ENCODE measurements at regions not wholly inside any gene's neighbourhood (a gene's known extent, or its start where the extent isn't known, plus 50 kb on each side); places are given as distances from the start of the nearest gene placed in this dataset.
A peak's percentile ranks its signal among the peaks of the same experiment; 100 is the strongest.

GRCh38 chr14:58942516-58942915 is 246.0 kb upstream of the DAAM1 start:
- DNase-seq, result no peak

- DNase-seq, result peak in 10 of 58 donors; percentile 2 to 43 (median 11)
Observed at GRCh38 chr14:58944343-58944967, 244.0 kb upstream of the DAAM1 start.

GRCh38 chr14:58944968-58945356 is 243.5 kb upstream of the DAAM1 start:
- DNase-seq, result no peak

DNA sequence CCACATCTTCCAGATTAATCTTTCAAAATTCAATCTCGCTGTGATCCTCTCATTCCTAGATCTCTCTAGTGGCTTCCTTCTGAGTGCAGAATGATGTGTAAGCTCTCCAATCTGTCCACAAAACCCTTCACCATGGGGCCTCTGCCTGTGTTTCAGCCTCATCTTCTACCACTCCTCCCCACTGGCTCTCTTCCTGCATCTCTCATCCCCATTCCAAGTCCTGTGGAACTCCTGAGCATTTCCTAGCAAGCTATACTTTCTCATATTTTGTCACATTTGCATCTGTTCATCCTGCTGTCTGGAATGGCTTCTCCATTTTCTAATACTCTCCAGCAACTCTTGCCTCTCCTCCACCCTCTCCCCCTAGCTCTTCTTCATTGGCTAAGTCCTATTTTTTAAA is 242.0 kb upstream of the DAAM1 start:
- DNase-seq, result peak in 1 of 58 donors; percentile 20

DNA sequence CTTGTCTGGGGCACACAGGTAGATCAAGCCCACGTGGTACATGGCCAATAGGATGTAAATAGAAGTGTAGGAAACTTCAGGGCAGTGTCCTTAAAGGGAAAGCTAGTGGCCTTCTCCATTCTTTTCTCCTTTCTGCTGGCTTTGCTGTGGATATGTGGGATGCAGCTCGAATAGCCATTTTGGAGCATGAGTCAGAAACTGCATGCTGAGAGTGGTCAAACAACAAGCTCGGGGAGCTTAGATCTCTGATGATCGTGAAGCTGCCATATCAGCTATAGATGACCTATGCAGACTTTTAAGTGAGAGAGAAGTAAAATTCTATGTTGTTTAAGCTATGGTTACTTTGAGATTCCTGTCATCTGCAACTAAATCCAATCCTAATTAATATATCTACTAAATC is 241.3 kb upstream of the DAAM1 start:
- no peak for DNase-seq

GRCh38 chr14:58947814-58948445 is 240.5 kb upstream of the DAAM1 start:
- DNase-seq, result peak in 11 of 58 donors; percentile 7 to 38 (median 18)

- no peak for DNase-seq
Observed at GRCh38 chr14:58950555-58950954, 237.9 kb upstream of the DAAM1 start.

DNA sequence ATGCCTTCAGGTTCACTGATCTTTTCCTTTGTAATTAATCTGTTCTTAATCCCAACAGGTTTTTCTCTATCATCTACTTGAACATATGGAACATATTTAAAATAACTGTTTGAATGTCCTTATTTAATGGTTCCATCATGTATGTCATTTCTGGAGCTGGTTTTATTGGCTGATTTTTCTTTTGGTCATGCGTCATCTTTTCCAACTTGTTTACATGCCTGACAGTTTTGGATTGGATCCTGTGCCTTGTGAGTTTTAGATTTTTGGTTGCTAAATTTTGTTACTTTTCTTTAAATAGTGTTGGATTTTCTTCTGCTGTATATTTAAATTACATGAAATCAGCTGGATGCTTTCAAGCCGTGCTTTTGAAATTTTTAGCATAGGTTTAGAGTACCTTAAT is 237.3 kb upstream of the DAAM1 start:
- no peak for DNase-seq

DNA sequence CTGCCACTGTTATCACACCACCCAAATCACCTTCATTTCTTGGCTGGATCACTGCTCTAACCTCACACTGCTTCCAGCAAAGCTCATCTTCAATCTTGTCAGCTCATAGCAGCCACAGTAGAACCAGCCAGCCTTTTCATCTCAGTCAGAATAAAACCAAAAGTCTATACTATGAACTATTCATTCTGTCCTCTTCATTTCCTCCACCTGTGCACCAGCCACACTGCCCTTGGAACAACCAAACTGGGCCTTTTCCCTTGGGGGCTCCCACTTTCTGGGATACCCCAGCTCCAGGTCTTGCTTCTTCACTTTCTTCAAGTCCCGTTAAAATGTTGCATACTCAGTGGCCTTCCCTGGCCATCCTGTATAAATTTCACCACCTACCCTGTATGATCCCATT is 234.4 kb upstream of the DAAM1 start:
- no peak for DNase-seq

GRCh38 chr14:58954901-58955861 is 233.3 kb upstream of the DAAM1 start:
- DNase-seq, result no peak

DNA sequence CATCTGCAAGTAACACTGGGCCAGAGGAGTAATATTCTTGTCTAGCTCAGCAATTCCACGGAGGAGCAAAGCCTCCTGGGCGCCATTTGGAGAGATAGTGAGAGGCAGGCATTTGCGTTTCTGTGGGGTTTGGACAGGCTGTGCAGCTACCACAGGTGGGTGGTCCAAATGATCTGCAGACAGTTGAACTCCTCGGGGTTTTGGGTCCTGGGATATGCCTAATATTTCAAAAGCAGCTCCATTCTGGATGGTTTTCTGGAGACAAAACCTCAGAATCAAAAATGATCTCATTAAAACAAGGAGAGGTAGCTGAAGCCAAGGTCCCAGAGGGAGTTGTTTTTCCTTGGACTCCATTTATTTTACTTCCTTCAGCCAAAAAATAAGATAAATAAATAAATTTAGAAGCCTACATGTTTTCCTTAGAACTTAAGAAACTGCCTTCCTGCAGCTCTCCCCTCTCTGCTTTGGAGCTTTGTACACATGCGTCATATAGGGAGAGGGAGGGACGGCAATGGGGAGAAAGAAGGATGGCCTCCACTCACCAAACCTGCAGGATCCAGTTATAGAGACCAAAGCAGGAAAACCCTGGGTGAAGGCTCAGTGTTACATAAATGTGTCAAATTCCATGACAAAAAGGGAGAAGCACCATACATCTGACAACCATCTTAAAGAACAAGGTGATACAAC is 227.3 kb upstream of the DAAM1 start:
- no peak for DNase-seq

DNA sequence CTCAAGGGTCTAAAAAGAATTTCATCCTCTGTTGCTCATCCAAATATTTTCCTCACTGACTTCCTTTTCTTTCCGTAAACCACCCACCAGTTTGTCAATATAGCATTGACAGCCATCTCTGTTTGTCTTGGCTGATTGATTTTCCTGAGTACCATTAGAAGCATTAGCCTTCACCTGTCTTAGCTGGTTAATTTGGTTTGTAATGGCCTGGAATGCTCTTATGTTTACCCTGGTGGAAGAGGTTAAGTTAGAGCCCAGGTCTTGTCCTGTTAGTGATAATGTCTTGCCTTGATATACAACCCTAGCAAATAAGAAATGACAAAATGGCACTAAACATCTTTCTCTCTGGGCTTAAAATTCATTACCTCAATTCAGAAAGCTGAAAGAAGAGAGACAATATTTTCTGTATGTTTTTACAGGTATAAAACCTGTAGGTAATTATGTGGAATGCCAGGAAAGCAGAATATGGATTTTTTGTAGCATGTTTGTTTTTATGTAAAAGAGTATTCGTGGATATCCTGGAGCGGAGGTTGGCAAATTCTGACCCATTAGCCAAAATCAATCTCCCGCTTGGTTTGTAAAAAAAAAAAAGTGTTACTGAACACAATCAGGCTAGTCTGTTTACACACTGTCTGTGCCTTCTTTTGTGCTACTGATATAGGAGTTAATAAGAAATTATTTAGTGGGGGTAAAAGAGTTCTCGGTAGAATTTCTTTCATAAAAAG is 224.4 kb upstream of the DAAM1 start:
- no peak for DNase-seq

DNA sequence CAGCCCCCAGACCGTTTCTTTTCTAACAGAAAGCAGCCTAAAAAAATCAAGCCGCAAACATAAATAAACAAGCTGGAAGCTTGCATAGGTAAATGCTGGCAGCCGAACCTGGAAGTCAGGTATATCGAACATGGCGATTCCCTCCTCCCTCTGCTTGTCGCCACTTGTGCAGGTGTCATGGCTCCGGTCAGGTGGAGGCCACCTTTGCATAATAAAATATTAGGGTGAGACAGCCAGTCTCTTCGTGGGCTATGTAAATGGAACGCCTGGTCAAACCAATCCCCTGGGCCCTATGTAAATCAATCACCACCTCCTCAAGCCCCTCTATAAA is 223.9 kb upstream of the DAAM1 start:
- no peak for DNase-seq

DNA sequence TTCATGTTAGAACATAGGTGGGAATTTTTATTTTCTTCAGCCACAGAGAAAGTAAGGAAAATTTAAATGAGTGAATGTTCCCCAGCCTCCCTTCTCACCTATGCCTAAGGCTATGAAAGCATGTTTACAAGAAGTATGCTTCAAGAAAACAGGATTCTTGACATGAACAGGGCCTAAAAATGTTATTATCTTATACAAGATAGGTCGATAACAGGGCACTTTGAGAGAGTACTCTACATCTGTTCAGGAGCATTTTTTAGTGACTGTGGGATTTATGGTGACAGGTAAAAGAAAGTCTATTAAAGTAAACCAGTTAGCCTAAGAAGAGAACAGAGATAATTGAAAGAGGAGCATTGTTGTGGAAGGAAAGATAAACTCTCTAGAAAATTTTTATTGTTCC is 222.9 kb upstream of the DAAM1 start:
- no peak for DNase-seq

DNA sequence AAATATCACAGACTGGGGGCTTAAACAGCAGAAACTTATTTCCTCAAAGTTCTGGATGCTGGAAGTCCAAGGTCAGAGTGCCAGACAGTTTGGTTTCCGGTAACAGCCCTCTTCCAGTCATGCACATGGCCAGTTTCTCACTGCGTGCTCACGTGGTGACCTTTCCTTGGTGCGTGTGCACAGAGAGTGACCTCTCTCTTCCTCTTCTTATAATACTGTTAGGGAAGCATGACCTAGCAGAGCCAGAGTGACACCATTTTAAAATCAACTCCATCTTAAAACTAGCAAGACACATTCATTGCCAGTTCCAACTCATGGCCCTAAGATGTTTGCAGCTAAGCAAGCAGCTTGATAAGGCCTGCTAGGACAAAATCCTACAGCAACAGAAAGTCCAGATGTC is 221.5 kb upstream of the DAAM1 start:
- no peak for DNase-seq

GRCh38 chr14:58969951-58970751 is 218.3 kb upstream of the DAAM1 start:
- DNase-seq, result no peak

DNA sequence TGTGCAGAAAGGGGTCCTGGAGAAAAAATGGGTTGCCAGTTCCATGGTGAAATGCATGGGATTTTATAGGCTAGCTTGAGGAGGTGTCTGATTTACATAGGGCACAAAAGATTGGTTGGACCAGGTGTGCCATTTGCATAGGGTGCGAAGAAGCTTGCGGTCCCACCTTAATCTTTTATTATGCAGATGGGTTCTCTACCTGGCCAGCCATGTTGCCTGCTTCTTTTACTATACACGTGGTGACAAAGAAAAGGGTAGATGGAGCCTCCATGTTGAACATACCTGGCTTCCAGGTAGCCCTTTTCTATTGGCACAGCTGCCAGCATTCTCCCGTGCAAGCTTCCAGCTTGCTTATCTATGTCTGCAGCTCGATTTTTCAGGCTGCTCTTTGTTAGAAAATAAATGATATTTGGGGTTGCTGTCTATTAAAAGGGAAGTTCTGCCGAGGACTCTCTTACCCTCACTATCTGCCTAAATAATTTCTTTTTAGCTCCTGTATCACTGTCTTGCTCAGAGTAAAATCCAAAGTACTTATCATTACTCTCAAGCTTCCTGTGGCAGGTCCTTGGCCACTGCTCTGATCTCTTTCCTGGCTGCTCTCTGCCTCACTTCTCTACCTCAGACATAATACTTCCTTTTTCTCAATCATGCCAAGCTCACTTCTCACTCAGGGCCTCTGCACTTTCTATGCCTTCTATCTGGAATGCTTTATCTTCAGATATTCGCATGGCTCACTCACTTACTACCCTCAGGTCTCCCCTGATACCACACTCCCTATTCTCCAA is 216.0 kb upstream of the DAAM1 start:
- DNase-seq, result no peak

DNA sequence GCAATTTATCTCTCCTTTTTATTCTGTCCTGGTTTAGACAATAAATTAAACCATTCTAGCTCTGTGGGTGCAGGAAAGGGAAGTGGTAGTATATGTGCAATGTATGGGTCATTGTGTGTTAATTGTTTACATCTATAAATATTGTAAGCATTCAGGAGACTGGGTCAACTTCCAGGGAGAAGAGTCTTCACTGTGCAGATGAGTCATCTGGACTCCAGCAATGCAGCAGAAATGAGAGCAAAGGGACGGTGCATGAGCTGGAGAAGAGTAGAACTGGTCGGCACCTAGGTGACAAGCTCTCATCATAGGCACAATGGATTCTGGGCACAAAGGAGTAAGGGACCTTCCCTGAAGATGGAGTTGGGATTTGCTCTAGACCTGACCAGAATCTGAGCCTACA is 211.1 kb upstream of the DAAM1 start:
- no peak for DNase-seq

- no peak for DNase-seq
Observed at GRCh38 chr14:58978343-58978742, 210.1 kb upstream of the DAAM1 start.

All from anterior cingulate cortex (tissue), 58 donors.